ENCODE measurements at regions not wholly inside any gene's neighbourhood (a gene's known extent, or its start where the extent isn't known, plus 50 kb on each side); places are given as distances from the start of the nearest gene placed in this dataset.

GRCh38 chrX:96407981-96408380 is 276.7 kb upstream of the DIAPH2 start (continued):
- TF ChIP-seq NR2F1 (conservative IDR thresholded peaks at IDR 0.05) = no peak
- no peak for TF ChIP-seq DPF2 (IDR thresholded peaks at IDR 0.05)
- no peak for TF ChIP-seq ZSCAN29 (IDR thresholded peaks at IDR 0.05)
- TF ChIP-seq, protein P1, sequence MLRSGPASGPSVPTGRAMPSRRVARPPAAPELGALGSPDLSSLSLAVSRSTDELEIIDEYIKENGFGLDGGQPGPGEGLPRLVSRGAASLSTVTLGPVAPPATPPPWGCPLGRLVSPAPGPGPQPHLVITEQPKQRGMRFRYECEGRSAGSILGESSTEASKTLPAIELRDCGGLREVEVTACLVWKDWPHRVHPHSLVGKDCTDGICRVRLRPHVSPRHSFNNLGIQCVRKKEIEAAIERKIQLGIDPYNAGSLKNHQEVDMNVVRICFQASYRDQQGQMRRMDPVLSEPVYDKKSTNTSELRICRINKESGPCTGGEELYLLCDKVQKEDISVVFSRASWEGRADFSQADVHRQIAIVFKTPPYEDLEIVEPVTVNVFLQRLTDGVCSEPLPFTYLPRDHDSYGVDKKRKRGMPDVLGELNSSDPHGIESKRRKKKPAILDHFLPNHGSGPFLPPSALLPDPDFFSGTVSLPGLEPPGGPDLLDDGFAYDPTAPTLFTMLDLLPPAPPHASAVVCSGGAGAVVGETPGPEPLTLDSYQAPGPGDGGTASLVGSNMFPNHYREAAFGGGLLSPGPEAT (IDR thresholded peaks at IDR 0.05; ENCODE audit: low read depth) = no peak
- TF ChIP-seq RB1 (IDR thresholded peaks at IDR 0.05; ENCODE audit: borderline replicate concordance) = no peak

- Histone ChIP-seq H3K36me3 (ENCODE audit: control insufficient read depth in 2 of 2, insufficient read depth in 2 of 2, low read length in 1 of 2) (no peaks in the 10 kb centered on the region), H3K9me3 (replicated peaks; ENCODE audit: control insufficient read depth, insufficient read depth, low read length) (no peaks in the 10 kb centered on the region), H3K27ac (ENCODE audit: control insufficient read depth, insufficient read depth) (no peak overlapping the region), H4K20me1 (ENCODE audit: control insufficient read depth, insufficient read depth) (no peaks in the 10 kb centered on the region), H3K4me2 (ENCODE audit: control insufficient read depth, insufficient read depth) (no peak overlapping the region), H2AFZ (ENCODE audit: control insufficient read depth, low read depth, low read length) (no peak overlapping the region), H3K79me2 (ENCODE audit: control insufficient read depth, insufficient read depth, low read length) (no peaks in the 10 kb centered on the region), H3K4me1 (ENCODE audit: control insufficient read depth, insufficient read depth, low read length) (no peaks in the 10 kb centered on the region), H3K27me3 (replicated peaks in 1 of 2; ENCODE audit: control insufficient read depth in 2 of 2, insufficient read depth in 2 of 2, low read length in 1 of 2) (no peaks in the 10 kb centered on the region), H3K9ac (ENCODE audit: control insufficient read depth, insufficient read depth, low read length) (no peak overlapping the region), H3K4me3 (no peak overlapping the region)
- 8% methylated on average over 2 of the region's 2 CpGs for WGBS (ENCODE audit: insufficient coverage, insufficient replicate concordance, low lambda C conversion rate, missing lambda C conversion rate)
- ChIA-PET SMC1A (ENCODE audit: uncharacterized antibody, unreplicated experiment) (no interaction called here), POLR2A (no interaction called here), CTCF (no interaction called here), RAD21 (ENCODE audit: unreplicated experiment) (no interaction called here)
- TF ChIP-seq ZNF207 (IDR thresholded peaks at IDR 0.05; ENCODE audit: borderline replicate concordance) = no peak
- BruUV-seq (replicated peaks) = no TSS peak
- ATAC-seq (no peak), FAIRE-seq (no peak), DNase-seq (ENCODE audit: low read depth, low spot score) (no peak)
- intact Hi-C loops (cut with micrococcal nuclease; ENCODE audit: unreplicated experiment) = no loop called here
- in situ Hi-C loops (cut with MboI) = no loop called here
Measured at GRCh38 chrX:96410927-96411326, 273.7 kb upstream of the DIAPH2 start.

GRCh38 chrX:96417695-96418094 is 266.9 kb upstream of the DIAPH2 start:
- intact Hi-C loops (cut with micrococcal nuclease; ENCODE audit: unreplicated experiment) (no loop called here), in situ Hi-C loops (cut with MboI) (no loop called here)
- H3K9me3 ChIP-seq (replicated peaks; ENCODE audit: control insufficient read depth, insufficient read depth, low read length) = no peaks in the 10 kb centered on the region
- no peak overlapping the region for H3K4me2 ChIP-seq (ENCODE audit: control insufficient read depth, insufficient read depth)
- FAIRE-seq (no peak), ATAC-seq (no peak), DNase-seq (ENCODE audit: low read depth, low spot score) (no peak)
- SMC1A ChIA-PET (ENCODE audit: uncharacterized antibody, unreplicated experiment) = no interaction called here
- H4K20me1 ChIP-seq (ENCODE audit: control insufficient read depth, insufficient read depth) = no peaks in the 10 kb centered on the region
- 61% methylated on average over 4 of the region's 4 CpGs for WGBS (ENCODE audit: insufficient coverage, insufficient replicate concordance, low lambda C conversion rate, missing lambda C conversion rate)
- no peaks in the 10 kb centered on the region for H3K79me2 ChIP-seq (ENCODE audit: control insufficient read depth, insufficient read depth, low read length)
- no peak overlapping the region for H3K27ac ChIP-seq (ENCODE audit: control insufficient read depth, insufficient read depth)
- H3K27me3 ChIP-seq (replicated peaks in 1 of 2; ENCODE audit: control insufficient read depth in 2 of 2, insufficient read depth in 2 of 2, low read length in 1 of 2) = no peaks in the 10 kb centered on the region
- CTCF ChIA-PET = no interaction called here
- H3K4me3 ChIP-seq = no peak overlapping the region
- RAD21 ChIA-PET (ENCODE audit: unreplicated experiment) = no interaction called here
- H2AFZ ChIP-seq (ENCODE audit: control insufficient read depth, low read depth, low read length) = no peak overlapping the region
- POLR2A ChIA-PET = no interaction called here
- no peaks in the 10 kb centered on the region for H3K4me1 ChIP-seq (ENCODE audit: control insufficient read depth, insufficient read depth, low read length)
- no peak overlapping the region for H3K9ac ChIP-seq (ENCODE audit: control insufficient read depth, insufficient read depth, low read length)
- no TSS peak for BruUV-seq (replicated peaks)
- no peaks in the 10 kb centered on the region for H3K36me3 ChIP-seq (ENCODE audit: control insufficient read depth in 2 of 2, insufficient read depth in 2 of 2, low read length in 1 of 2)
- no peak for TF ChIP-seq SMAD5 (IDR thresholded peaks at IDR 0.05; ENCODE audit: low read depth)
- no peak for TF ChIP-seq ZNF207 (IDR thresholded peaks at IDR 0.05; ENCODE audit: borderline replicate concordance)
- TF ChIP-seq, protein P2, sequence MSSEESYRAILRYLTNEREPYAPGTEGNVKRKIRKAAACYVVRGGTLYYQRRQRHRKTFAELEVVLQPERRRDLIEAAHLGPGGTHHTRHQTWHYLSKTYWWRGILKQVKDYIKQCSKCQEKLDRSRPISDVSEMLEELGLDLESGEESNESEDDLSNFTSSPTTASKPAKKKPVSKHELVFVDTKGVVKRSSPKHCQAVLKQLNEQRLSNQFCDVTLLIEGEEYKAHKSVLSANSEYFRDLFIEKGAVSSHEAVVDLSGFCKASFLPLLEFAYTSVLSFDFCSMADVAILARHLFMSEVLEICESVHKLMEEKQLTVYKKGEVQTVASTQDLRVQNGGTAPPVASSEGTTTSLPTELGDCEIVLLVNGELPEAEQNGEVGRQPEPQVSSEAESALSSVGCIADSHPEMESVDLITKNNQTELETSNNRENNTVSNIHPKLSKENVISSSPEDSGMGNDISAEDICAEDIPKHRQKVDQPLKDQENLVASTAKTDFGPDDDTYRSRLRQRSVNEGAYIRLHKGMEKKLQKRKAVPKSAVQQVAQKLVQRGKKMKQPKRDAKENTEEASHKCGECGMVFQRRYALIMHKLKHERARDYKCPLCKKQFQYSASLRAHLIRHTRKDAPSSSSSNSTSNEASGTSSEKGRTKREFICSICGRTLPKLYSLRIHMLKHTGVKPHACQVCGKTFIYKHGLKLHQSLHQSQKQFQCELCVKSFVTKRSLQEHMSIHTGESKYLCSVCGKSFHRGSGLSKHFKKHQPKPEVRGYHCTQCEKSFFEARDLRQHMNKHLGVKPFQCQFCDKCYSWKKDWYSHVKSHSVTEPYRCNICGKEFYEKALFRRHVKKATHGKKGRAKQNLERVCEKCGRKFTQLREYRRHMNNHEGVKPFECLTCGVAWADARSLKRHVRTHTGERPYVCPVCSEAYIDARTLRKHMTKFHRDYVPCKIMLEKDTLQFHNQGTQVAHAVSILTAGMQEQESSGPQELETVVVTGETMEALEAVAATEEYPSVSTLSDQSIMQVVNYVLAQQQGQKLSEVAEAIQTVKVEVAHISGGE (CRISPR knock-in tag; IDR thresholded peaks at IDR 0.05) = no peak
- TF ChIP-seq ETV6 (conservative IDR thresholded peaks at IDR 0.05 in 1 of 2, IDR thresholded peaks at IDR 0.05 in 1 of 2; ENCODE audit: borderline replicate concordance in 1 of 2, low read depth in 1 of 2) = no peak
- no peak for TF ChIP-seq MEF2A (IDR thresholded peaks at IDR 0.05; ENCODE audit: insufficient read depth, low read depth, low read length)
- TF ChIP-seq, protein P3, sequence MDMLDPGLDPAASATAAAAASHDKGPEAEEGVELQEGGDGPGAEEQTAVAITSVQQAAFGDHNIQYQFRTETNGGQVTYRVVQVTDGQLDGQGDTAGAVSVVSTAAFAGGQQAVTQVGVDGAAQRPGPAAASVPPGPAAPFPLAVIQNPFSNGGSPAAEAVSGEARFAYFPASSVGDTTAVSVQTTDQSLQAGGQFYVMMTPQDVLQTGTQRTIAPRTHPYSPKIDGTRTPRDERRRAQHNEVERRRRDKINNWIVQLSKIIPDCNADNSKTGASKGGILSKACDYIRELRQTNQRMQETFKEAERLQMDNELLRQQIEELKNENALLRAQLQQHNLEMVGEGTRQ (IDR thresholded peaks at IDR 0.05; ENCODE audit: borderline replicate concordance, low read depth, low read length) = no peak
- TF ChIP-seq SREBF1 (IDR thresholded peaks at IDR 0.05; ENCODE audit: low read length) = no peak

Measured in GM12878 (cell line).